Thymus (tissue), 11 donors: ENCODE measurements at regions not wholly inside any gene's neighbourhood (a gene's known extent, or its start where the extent isn't known, plus 50 kb on each side); places are given as distances from the start of the nearest gene placed in this dataset.

Source experiments
- DNase-seq, 9 donors: peaks; one replicate each; pipeline ENCODE4 v3.0.0-alpha.2; 2013; ENCODE audit warnings: low spot score in 9 of 9, low read depth in 6 of 9, missing footprints in 1 of 9
- H3K27ac ChIP-seq, 2 donors: one replicate each; pipeline ENCODE4 v1.5.1; 2013; ENCODE audit warnings: control low read depth in 1 of 2, low read depth in 1 of 2, low read length in 1 of 2, mild to moderate bottlenecking in 1 of 2, moderate library complexity in 1 of 2
- H3K27me3 ChIP-seq, 2 donors: one replicate each; pipeline ENCODE4 v1.5.1; 2013; ENCODE audit warnings: low read length in 1 of 2; ENCODE audit not compliant: control insufficient read depth in 2 of 2, insufficient read depth in 1 of 2
- H3K36me3 ChIP-seq, 2 donors: one replicate each; pipeline ENCODE4 v1.5.1; 2013; ENCODE audit warnings: low read length in 1 of 2, mild to moderate bottlenecking in 1 of 2, moderate library complexity in 1 of 2; ENCODE audit not compliant: control insufficient read depth in 2 of 2, insufficient read depth in 2 of 2
- H3K4me1 ChIP-seq, 2 donors: one replicate each; pipeline ENCODE4 v1.5.1; 2013; ENCODE audit warnings: low read length in 2 of 2; ENCODE audit not compliant: control insufficient read depth in 2 of 2, insufficient read depth in 2 of 2
- H3K4me3 ChIP-seq, 2 donors: one replicate each; pipeline ENCODE4 v1.5.1; 2013; ENCODE audit warnings: low read length in 2 of 2, control low read depth in 1 of 2, mild to moderate bottlenecking in 1 of 2
- H3K9me3 ChIP-seq, 2 donors: one replicate each; pipeline ENCODE4 v1.5.1; 2013; ENCODE audit warnings: low read length in 1 of 2, mild to moderate bottlenecking in 1 of 2; ENCODE audit not compliant: control insufficient read depth in 2 of 2, insufficient read depth in 1 of 2
- WGBS: extraction: QIAGEN DNeasy Blood & Tissue Kit; methylation state at CpG from one replicate; pipeline ENCODE4 v1.1.7; 2013; 5-methylcytosine and 5-hydroxymethylcytosine counted together
- donor health status: healthy.

DNA sequence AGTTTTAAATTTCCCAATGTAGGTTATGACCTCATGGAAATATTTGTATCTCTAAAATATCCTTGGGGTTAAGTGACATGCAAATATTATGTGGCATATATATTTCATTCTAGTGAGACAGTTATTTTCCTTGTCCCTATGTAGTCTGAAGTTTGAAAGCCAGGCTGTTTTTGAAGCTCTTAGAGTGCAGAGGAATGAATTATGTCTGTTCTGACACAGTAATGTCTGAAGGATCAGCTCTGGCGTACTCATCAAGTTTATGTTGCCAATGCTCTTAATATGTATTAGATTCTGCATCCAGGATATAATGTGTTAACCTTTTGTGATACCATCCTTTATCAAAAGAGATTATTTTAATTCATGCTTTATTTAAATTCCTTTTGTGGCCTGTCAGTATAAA is 355.8 kb downstream of the PCDH7 start:
- Histone ChIP-seq H3K9me3 (no peaks in the 10 kb centered on the region), H3K27me3 (no peaks in the 10 kb centered on the region), H3K4me1 (no peaks in the 10 kb centered on the region), H3K36me3 (no peaks in the 10 kb centered on the region), H3K4me3 (no peak overlapping the region), H3K27ac (no peak overlapping the region)
- 47% methylated on average over 1 of the region's 1 CpG for WGBS
- DNase-seq, result no peak

DNA sequence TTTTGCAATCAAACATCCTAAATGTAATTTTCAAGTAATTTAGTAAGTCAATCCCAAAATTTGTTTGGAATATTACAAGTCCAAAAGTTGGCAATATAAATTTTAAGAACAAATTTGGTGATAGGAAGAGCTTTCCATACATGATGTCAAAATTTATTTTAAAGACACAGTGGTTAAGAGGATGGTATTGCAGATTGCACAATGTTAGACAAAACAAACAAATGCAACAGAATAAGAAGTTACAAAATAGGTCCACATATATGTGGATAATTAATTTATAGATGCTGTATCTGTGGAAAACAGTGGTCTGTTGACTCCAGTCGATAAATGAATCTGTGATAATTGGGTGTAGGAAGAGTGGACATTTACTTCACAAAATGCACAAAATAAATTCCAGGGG is 358.5 kb downstream of the PCDH7 start:
- 89% methylated on average over 1 of the region's 1 CpG for WGBS
- Histone ChIP-seq H3K36me3 (no peaks in the 10 kb centered on the region), H3K27me3 (no peaks in the 10 kb centered on the region), H3K4me1 (no peaks in the 10 kb centered on the region), H3K9me3 (no peaks in the 10 kb centered on the region), H3K27ac (no peak overlapping the region), H3K4me3 (no peak overlapping the region)
- DNase-seq, result no peak

DNA sequence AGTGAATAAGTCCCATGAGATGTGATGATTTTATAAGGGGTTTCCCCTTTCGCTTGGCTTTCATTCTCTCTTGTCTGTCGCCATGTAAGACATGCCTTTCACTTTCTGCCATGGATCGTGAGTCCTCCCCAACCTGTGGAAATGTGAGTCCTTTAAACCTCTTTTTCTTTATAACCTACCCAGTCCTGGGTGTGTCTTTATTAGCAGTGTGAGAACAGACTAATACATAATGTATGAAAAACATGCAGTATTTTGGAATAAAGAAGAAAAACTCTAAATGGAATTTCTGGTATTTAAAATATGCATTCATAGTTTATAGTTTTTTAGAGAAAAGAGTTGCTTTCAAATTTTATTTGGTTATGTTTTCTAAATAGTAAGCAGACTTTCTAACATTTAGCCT is 360.7 kb downstream of the PCDH7 start:
- H3K9me3 ChIP-seq, result no peaks in the 10 kb centered on the region
- H3K36me3 ChIP-seq, result no peaks in the 10 kb centered on the region
- DNase-seq, result no peak
- no peak overlapping the region for H3K4me3 ChIP-seq
- H3K4me1 ChIP-seq, result no peaks in the 10 kb centered on the region
- no peaks in the 10 kb centered on the region for H3K27me3 ChIP-seq
- 94% methylated on average over 3 of the region's 3 CpGs for WGBS
- no peak overlapping the region for H3K27ac ChIP-seq

- no peaks in the 10 kb centered on the region for H3K27me3 ChIP-seq
- H3K4me3 ChIP-seq, result no peak overlapping the region
- no peak for DNase-seq
- H3K4me1 ChIP-seq, result no peaks in the 10 kb centered on the region
- no peak overlapping the region for H3K27ac ChIP-seq
- no peaks in the 10 kb centered on the region for H3K9me3 ChIP-seq
- no peaks in the 10 kb centered on the region for H3K36me3 ChIP-seq
Observed at GRCh38 chr4:31081366-31081765, 361.2 kb downstream of the PCDH7 start.

- no peak for DNase-seq
- Histone ChIP-seq H3K27me3 (no peaks in the 10 kb centered on the region), H3K4me1 (no peaks in the 10 kb centered on the region), H3K4me3 (no peak overlapping the region), H3K36me3 (no peaks in the 10 kb centered on the region), H3K9me3 (no peaks in the 10 kb centered on the region), H3K27ac (no peak overlapping the region)
- 91% methylated on average over 3 of the region's 3 CpGs for WGBS
Observed at GRCh38 chr4:31083456-31083855, 363.3 kb downstream of the PCDH7 start.

DNA sequence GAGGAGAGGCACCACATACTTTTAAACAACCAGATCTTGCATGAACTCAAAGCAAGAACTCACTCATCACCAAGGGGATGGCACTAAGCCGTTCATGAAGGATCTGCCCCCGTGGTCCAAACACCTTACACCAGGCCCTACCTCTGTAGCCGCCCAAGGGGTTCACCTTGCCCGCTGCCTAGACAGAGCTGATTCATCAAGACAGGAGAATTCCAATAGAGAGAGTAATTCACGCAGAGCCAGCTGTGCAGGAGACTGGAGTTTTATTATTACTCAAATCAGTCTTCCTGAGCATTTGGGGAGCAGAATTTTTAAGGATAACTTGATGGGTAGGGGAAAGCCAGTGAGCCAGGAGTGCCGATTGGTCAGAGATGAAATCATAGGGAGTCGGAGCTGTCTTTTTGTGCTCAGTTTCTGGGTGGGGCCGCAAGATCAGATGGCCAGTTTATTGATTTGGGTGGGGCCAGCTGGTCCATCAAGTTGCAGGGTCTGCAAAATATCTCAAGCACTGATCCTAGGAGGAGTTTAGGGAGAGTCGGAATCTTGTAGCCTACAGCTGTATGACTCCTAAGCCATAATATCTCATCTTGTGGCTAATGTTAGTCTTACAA is 364.7 kb downstream of the PCDH7 start:
- H3K4me3 ChIP-seq, result no peak overlapping the region
- DNase-seq, result no peak
- no peaks in the 10 kb centered on the region for H3K9me3 ChIP-seq
- no peaks in the 10 kb centered on the region for H3K4me1 ChIP-seq
- H3K27me3 ChIP-seq, result no peaks in the 10 kb centered on the region
- no peak overlapping the region for H3K27ac ChIP-seq
- no peaks in the 10 kb centered on the region for H3K36me3 ChIP-seq
- WGBS, result 93% methylated on average over 9 of the region's 9 CpGs

DNA sequence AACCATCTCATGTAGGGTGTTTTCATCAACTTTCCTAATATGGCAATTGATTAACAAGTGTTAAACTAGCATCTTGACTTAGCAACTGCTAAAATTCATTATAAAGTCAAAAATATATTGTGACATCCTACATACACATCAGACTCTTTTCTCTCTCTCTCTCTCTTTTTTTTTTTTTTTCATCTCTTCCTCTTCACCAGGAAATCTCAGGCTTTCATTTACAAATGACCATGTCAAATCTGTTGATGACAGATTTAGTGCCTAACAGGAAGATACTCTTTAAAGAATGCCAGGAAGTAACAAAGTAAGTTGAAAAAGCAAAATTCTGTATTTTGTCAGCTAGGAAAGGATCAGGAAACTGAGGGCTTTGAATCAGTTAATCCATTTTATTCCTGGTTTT is 365.5 kb downstream of the PCDH7 start:
- no peak for DNase-seq
- H3K36me3 ChIP-seq, result no peaks in the 10 kb centered on the region
- H3K4me3 ChIP-seq, result no peak overlapping the region
- H3K27me3 ChIP-seq, result no peaks in the 10 kb centered on the region
- H3K27ac ChIP-seq, result no peak overlapping the region
- no peaks in the 10 kb centered on the region for H3K9me3 ChIP-seq
- H3K4me1 ChIP-seq, result no peaks in the 10 kb centered on the region

- Histone ChIP-seq H3K27me3 (no peaks in the 10 kb centered on the region), H3K36me3 (no peaks in the 10 kb centered on the region), H3K4me3 (no peak overlapping the region), H3K4me1 (no peaks in the 10 kb centered on the region), H3K27ac (no peak overlapping the region), H3K9me3 (no peaks in the 10 kb centered on the region)
- no peak for DNase-seq
- 75% methylated on average over 3 of the region's 3 CpGs for WGBS
Observed at GRCh38 chr4:31086756-31087330, 366.7 kb downstream of the PCDH7 start.

DNA sequence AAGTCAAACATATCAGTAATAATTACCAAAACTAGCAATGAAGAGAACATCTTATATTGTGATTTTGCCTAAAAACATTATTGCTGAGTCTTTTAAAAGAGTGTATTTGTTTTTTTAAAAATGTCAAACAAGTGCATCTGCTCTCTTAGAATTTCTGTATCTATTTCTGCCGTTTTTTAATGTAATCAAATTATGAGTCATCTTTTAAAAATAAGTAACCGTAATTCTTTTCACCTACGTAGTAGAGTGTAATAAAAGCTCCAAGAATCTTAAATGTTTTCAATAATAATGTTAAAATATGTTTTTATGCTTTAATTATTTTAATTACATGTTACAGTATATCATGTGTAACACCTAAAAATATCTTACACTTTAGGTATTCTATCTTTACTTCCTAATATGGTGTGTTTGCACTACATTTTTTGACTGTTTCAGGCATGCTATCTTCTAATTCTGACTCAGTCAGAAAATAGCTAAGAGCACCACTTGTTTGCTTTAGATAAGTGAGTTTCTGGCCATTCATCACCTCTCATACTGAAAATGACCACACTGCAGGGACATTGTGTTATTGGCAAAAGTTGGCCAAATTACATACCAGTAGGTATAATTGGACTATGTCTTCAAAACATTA is 368.5 kb downstream of the PCDH7 start:
- H3K27ac ChIP-seq, result no peak overlapping the region
- H3K27me3 ChIP-seq, result no peaks in the 10 kb centered on the region
- no peaks in the 10 kb centered on the region for H3K36me3 ChIP-seq
- H3K9me3 ChIP-seq, result no peaks in the 10 kb centered on the region
- H3K4me1 ChIP-seq, result no peaks in the 10 kb centered on the region
- H3K4me3 ChIP-seq, result no peak overlapping the region
- WGBS, result 89% methylated on average over 3 of the region's 3 CpGs
- DNase-seq, result no peak
